Prostate gland (tissue), 2 donors: ENCODE measurements at regions not wholly inside any gene's neighbourhood (a gene's known extent, or its start where the extent isn't known, plus 50 kb on each side); places are given as distances from the start of the nearest gene placed in this dataset.

ENCODE experiments used
- DNase-seq: peaks from one replicate; pipeline ENCODE4 v3.0.0-alpha.2; 2019; ENCODE audit warnings: low spot score
- H3K27ac ChIP-seq, 2 donors: fragments of 200-600 bp; sonication (generic); 2 replicates each; pipeline ENCODE4 v1.5.1; 2017 to 2019
- H3K27me3 ChIP-seq: fragments of 200-600 bp; sonication (generic); replicated peaks from 2 replicates; pipeline ENCODE4 v1.5.1; 2019; ENCODE audit not compliant: insufficient read depth
- H3K36me3 ChIP-seq, 2 donors: fragments of 200-600 bp; sonication (generic); 1 replicate in 1 of 2; 2 replicates in 1 of 2; pipeline versions ENCODE4 v1.5.1 to v1.8.1; 2017 to 2019
- H3K4me1 ChIP-seq: fragments of 200-600 bp; sonication (generic); replicated peaks from 2 replicates; pipeline ENCODE4 v1.5.1; 2019
- H3K4me3 ChIP-seq, 2 donors: fragments of 200-600 bp; sonication (generic); 2 replicates each; pipeline ENCODE4 v1.5.1; 2017 to 2019
- H3K9me3 ChIP-seq: fragments of 200-600 bp; sonication (generic); 2 replicates; pipeline ENCODE4 v1.5.1; 2017
- POLR2A ChIP-seq: fragments of 450-650 bp; IDR thresholded peaks from one replicate; pipeline ENCODE4 v1.6.1; 2016; ENCODE audit warnings: antibody characterized with exemption, mild to moderate bottlenecking
- POLR2AphosphoS5 ChIP-seq: sonication (generic); formaldehyde crosslinking; IDR thresholded peaks from one replicate; pipeline ENCODE4 v1.6.1; 2017; ENCODE audit warnings: antibody characterized with exemption
- WGBS: methylation state at CpG from one replicate; pipeline ENCODE4 v1.1.5; 2018; 5-methylcytosine and 5-hydroxymethylcytosine counted together
- intact Hi-C: fragments of 100-400 bp; cut with DNase I; formaldehyde crosslinking; loops from one replicate; pipeline ENCODE4 v1.14.2; 2022
- TF ChIP-seq, protein P1 (sequence below), 4 experiments: fragments of 200-600 bp in 2 of 4; fragments of 450-650 bp in 2 of 4; sonication (generic) in 2 of 4; IDR thresholded peaks; 1 replicate in 3 of 4; 2 replicates in 1 of 4; pipeline ENCODE4 v1.5.1; 2016 to 2019; ENCODE audit warnings: antibody characterized with exemption in 4 of 4, mild to moderate bottlenecking in 2 of 4, moderate library complexity in 2 of 4

DNA sequence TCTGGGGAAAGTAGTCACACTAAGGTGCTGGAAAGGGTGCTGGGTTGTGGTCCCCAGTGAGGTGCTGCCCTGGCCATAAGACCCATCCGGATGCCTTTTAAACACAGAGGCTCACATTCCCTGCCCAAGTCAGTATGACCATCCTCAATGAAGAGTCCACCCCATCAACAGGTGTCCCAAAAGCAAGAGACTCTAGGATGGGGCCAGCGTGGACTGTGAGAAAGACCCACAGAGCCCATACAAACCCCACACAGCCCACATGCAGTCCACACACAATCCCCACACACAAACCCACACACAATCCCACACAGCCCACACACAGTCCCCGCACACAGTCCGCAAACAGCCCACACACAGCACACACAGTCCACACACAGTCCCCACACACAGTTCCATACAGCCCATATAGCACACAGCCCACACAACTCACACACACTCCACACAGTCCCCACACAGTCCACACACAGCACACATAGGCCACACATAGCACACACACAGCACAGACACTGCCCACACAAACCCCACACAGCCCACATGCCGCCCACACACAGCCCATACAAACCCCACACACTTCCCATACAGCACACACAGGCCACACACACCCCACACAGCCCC is 241.4 kb upstream of the SALL3 start:
- Histone ChIP-seq H3K4me1 (no peaks in the 10 kb centered on the region), H3K36me3 (no peaks in the 10 kb centered on the region), H3K27ac (no peak overlapping the region), H3K27me3 (no peaks in the 10 kb centered on the region), H3K4me3 (no peak overlapping the region), H3K9me3 (no peaks in the 10 kb centered on the region)
- no peak for TF ChIP-seq POLR2AphosphoS5
- TF ChIP-seq POLR2A: no peak
- TF ChIP-seq, protein P1, sequence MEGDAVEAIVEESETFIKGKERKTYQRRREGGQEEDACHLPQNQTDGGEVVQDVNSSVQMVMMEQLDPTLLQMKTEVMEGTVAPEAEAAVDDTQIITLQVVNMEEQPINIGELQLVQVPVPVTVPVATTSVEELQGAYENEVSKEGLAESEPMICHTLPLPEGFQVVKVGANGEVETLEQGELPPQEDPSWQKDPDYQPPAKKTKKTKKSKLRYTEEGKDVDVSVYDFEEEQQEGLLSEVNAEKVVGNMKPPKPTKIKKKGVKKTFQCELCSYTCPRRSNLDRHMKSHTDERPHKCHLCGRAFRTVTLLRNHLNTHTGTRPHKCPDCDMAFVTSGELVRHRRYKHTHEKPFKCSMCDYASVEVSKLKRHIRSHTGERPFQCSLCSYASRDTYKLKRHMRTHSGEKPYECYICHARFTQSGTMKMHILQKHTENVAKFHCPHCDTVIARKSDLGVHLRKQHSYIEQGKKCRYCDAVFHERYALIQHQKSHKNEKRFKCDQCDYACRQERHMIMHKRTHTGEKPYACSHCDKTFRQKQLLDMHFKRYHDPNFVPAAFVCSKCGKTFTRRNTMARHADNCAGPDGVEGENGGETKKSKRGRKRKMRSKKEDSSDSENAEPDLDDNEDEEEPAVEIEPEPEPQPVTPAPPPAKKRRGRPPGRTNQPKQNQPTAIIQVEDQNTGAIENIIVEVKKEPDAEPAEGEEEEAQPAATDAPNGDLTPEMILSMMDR (IDR thresholded peaks at IDR 0.05): no peak
- no peak for DNase-seq
- intact Hi-C loops: no loop called here
- 93% methylated on average over 5 of the region's 5 CpGs for WGBS

DNA sequence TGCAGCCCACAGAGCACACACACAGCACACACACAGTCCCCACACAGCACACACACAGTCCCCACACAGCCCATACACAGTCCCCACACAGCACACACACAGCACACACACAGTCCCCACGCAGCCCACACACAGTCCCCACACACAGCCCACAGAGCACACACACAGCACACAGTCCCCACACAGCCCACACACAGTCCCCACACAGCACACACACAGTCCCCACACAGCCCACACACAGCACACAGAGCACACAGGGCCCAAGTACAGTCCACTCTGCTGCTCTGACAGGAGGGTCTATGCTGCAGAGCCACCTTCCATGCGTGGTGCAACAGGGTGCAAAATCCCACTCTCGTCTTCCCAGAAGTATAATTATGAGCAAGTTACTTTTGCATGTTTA is 240.5 kb upstream of the SALL3 start:
- Histone ChIP-seq H3K27ac (no peak overlapping the region), H3K4me1 (no peaks in the 10 kb centered on the region), H3K4me3 (no peak overlapping the region), H3K36me3 (no peaks in the 10 kb centered on the region), H3K9me3 (no peaks in the 10 kb centered on the region), H3K27me3 (no peaks in the 10 kb centered on the region)
- intact Hi-C loops: no loop called here
- DNase-seq: no peak
- WGBS: 98% methylated on average over 3 of the region's 3 CpGs
- TF ChIP-seq POLR2AphosphoS5 (no peak), POLR2A (no peak)
- TF ChIP-seq, protein P1 (IDR thresholded peaks at IDR 0.05): no peak

DNA sequence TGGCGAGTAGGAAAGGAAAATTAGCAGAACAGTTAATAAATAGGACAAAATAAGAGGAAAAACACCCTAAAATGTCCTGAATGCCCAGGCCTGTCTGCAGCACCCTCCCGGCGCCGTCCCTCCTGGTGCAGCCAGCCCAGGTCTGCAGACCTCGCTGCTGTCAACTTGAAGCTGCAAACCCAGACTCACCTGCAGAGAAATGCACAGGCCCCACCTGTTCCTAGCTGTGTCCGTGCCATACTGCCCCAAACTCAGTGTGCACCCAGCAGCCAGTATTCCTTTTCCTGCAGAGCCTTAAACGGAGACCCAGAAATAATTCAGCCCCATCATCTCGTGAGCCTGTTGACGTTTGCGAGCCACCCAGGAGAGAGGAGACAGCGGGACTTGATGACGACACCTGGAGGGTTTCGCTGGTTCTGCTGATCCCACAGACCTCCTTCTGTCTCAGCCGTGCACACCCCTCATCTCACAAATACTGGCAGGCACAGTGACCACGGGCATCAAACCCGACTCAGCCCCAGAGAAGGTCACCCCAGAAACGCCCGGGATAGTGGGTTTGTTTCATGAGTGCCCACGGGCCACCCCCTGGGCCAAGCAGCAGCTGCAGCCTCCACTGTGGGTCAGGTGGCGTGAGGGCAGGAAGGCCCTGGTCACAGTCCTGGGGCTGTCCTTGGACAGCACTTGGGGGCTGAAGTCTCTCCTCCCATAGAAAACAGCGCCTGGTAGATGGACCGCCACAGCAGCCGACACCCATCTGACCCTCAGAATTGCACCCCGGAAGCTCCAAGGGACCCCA is 239.5 kb upstream of the SALL3 start:
- Histone ChIP-seq H3K27ac (no peak overlapping the region), H3K9me3 (no peaks in the 10 kb centered on the region), H3K4me1 (no peaks in the 10 kb centered on the region), H3K4me3 (no peak overlapping the region), H3K36me3 (no peaks in the 10 kb centered on the region), H3K27me3 (no peaks in the 10 kb centered on the region)
- no peak for DNase-seq
- TF ChIP-seq, protein P1 (IDR thresholded peaks at IDR 0.05): no peak
- TF ChIP-seq POLR2A (no peak), POLR2AphosphoS5 (no peak)
- intact Hi-C loops: no loop called here
- 84% methylated on average over 23 of the region's 24 CpGs for WGBS

GRCh38 chr18:78740876-78741275 is 238.7 kb upstream of the SALL3 start:
- no peaks in the 10 kb centered on the region for H3K4me1 ChIP-seq

DNA sequence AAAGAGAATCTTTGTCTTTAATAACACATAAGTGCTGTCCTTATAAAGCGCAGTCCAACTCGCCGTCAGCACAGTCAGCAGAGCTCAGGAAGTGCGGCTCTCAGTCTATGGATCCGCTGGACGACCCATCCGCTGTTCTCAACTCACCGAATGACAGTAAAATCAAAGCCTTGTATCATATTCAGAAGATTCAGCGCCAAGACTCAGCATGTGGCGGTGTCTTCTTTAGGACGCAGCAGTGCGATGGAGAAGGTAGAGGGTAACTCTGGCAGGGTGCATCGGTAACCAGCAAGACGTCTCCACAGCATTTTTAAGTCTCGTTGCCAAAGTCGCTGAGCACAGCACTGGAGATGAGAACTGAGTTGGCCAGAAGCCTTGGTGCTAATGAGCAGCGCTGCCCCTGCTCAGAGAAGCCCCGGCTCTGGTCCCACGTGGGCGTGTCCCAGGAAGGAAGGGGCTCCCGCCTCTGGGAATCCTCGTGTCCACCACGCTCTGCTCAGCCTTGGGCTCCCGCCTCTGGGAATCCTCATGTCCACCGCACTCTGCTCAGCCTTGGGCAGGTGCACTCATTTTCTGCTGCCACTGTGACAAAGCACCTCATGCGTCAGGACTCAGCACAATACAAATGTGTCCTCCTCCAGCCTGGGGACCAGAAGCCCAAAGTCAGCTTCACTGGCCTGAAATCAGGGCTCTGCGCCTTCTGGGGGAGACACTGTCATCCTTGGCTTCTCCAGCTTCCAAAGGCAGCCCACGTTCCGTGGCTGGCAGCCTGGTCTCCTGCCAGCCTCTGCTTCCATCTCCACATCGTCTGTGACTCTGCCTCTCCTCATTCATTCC is 238.0 kb upstream of the SALL3 start:
- 88% methylated on average over 30 of the region's 30 CpGs for WGBS
- no peak overlapping the region for H3K27ac ChIP-seq
- H3K27me3 ChIP-seq: no peaks in the 10 kb centered on the region
- no peak overlapping the region for H3K4me3 ChIP-seq
- H3K36me3 ChIP-seq: no peaks in the 10 kb centered on the region
- no peaks in the 10 kb centered on the region for H3K4me1 ChIP-seq
- intact Hi-C loops: no loop called here
- no peak for DNase-seq
- no peaks in the 10 kb centered on the region for H3K9me3 ChIP-seq
- TF ChIP-seq POLR2A (no peak), POLR2AphosphoS5 (no peak)
- TF ChIP-seq, protein P1 (IDR thresholded peaks at IDR 0.05): no peak

More at GRCh38 chr18:78740876-78741275, 238.7 kb upstream of the SALL3 start:
- TF ChIP-seq POLR2AphosphoS5 (no peak), POLR2A (no peak)
- Histone ChIP-seq H3K36me3 (no peaks in the 10 kb centered on the region), H3K9me3 (no peaks in the 10 kb centered on the region), H3K4me3 (no peak overlapping the region), H3K27ac (no peak overlapping the region), H3K27me3 (no peaks in the 10 kb centered on the region)
- intact Hi-C loops: no loop called here
- 73% methylated on average over 13 of the region's 13 CpGs for WGBS
- DNase-seq: no peak
